OCI-LY3 (cell line): ENCODE measurements at regions not wholly inside any gene's neighbourhood (a gene's known extent, or its start where the extent isn't known, plus 50 kb on each side); places are given as distances from the start of the nearest gene placed in this dataset.

ENCODE experiments used
- H2AFZ ChIP-seq: fragments of 200-600, 300-600 bp; shearing (Covaris generic); 2 replicates; pipeline ENCODE4 v1.6.0; 2014; ENCODE audit warnings: antibody characterized with exemption, low read depth, low read length
- H3K27ac ChIP-seq: fragments of 200-600, 300-600 bp; sonication (generic); 2 replicates; pipeline ENCODE4 v1.5.1; 2014; ENCODE audit warnings: mild to moderate bottlenecking, low read length, moderate library complexity, mixed read lengths
- H3K27me3 ChIP-seq: fragments of 200-600, 300-600 bp; sonication (generic); 2 replicates; pipeline ENCODE4 v1.6.1; 2014; ENCODE audit warnings: low read depth, low read length, mixed read lengths
- H3K36me3 ChIP-seq: fragments of 200-600, 300-600 bp; sonication (generic); replicated peaks from 2 replicates; pipeline ENCODE3; 2014; ENCODE audit warnings: low read depth, low read length, mixed read lengths
- H3K4me1 ChIP-seq: fragments of 300-600, 200-600 bp; sonication (generic); 2 replicates; pipeline ENCODE4 v1.6.1; 2014; ENCODE audit warnings: low read length, mixed read lengths
- H3K4me2 ChIP-seq: fragments of 200-600, 300-600 bp; sonication (generic); 2 replicates; pipeline ENCODE4 v1.6.1; 2014; ENCODE audit warnings: low read length, mixed read lengths
- H3K4me3 ChIP-seq: fragments of 300-600, 200-600 bp; sonication (generic); 2 replicates; pipeline ENCODE4 v1.5.1; 2014; ENCODE audit warnings: antibody characterized with exemption, mild to moderate bottlenecking, low read length, moderate library complexity
- H3K79me2 ChIP-seq: fragments of 300-600, 200-600 bp; shearing (Covaris generic); 2 replicates; pipeline ENCODE4 v1.6.1; 2014; ENCODE audit warnings: mild to moderate bottlenecking, low read length, mixed read lengths
- H3K9ac ChIP-seq: fragments of 300-600, 200-600 bp; shearing (Covaris generic); 2 replicates; pipeline ENCODE4 v1.6.0; 2014; ENCODE audit warnings: mild to moderate bottlenecking, low read length, moderate library complexity
- H3K9me3 ChIP-seq: fragments of 200-600, 300-600 bp; shearing (Covaris generic); 2 replicates; pipeline ENCODE4 v1.6.1; 2014; ENCODE audit warnings: low read length, mixed read lengths; ENCODE audit not compliant: insufficient read depth
- H4K20me1 ChIP-seq: fragments of 200-600, 300-600 bp; sonication (generic); 2 replicates; pipeline ENCODE4 v1.6.1; 2016; ENCODE audit warnings: low read length, mixed read lengths; ENCODE audit not compliant: insufficient read depth
- EZH2phosphoT487 ChIP-seq: fragments of 200-600 bp; shearing (Covaris generic); IDR thresholded peaks from 2 replicates; pipeline ENCODE4 v1.6.1; 2018; ENCODE audit warnings: antibody characterized with exemption, mixed run types, low read depth
- TF ChIP-seq, protein P1 (sequence below): fragments of 200-600, 300-600 bp; sonication (generic); IDR thresholded peaks from 2 replicates; pipeline ENCODE4 v1.5.1; 2014; ENCODE audit warnings: antibody characterized with exemption, low read length, low read depth

DNA sequence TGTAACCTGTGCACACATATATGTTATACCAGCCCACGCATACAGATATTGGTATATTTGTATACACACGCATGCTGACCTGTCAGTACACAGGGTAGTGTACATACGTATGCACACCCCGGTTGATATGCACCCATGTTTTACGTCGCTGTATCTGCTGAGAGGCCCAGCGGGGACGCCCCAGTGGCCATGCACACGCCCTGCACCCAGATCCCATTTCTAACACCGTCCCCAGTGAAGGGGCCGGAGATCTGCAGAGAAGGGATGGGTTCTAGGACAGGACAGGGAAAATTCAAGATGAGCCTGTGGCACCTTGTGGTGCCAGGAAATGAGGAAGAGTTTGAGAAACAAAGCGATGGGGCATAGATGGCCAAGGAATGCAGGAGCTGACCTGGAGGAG is 57.2 kb upstream of the TTC34 start:
- H3K27ac ChIP-seq, result no peak overlapping the region
- H3K27me3 ChIP-seq, result no peaks in the 10 kb centered on the region

DNA sequence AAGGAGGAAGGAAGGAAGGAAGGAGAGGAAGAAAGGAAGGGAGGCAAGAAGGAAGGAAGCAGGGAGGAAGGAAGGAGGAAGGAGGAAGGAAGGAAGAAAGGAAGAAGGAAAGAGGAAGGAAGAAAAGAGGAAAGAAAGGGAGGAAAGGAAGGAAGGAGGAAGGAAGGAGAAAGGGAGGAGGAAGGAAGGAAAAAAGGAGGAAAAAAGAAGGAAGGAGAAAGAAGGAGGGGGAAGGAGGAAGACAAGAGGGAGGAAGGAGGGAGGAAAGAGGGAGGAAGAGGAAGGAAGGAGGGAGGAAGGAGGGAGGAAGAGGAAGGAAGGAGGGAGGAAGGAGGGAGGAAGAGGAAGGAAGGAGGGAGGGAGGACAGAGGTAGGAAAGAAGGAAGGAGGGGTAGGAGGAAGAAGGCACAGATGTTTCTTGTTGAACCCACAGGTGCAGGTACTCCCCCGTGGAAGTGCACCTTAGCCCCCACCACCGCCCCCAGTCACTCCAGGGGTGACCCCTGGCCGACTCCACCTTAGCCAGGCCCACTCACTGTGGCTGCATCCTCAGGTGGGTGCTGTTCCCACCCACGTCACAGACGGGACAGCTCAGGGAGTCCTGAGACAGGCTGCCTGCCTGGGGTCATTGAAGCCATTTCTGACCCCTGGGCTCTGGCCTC is 57.9 kb upstream of the TTC34 start:
- no peak overlapping the region for H3K9ac ChIP-seq
- H3K27ac ChIP-seq, result no peak overlapping the region
- TF ChIP-seq, protein P1, sequence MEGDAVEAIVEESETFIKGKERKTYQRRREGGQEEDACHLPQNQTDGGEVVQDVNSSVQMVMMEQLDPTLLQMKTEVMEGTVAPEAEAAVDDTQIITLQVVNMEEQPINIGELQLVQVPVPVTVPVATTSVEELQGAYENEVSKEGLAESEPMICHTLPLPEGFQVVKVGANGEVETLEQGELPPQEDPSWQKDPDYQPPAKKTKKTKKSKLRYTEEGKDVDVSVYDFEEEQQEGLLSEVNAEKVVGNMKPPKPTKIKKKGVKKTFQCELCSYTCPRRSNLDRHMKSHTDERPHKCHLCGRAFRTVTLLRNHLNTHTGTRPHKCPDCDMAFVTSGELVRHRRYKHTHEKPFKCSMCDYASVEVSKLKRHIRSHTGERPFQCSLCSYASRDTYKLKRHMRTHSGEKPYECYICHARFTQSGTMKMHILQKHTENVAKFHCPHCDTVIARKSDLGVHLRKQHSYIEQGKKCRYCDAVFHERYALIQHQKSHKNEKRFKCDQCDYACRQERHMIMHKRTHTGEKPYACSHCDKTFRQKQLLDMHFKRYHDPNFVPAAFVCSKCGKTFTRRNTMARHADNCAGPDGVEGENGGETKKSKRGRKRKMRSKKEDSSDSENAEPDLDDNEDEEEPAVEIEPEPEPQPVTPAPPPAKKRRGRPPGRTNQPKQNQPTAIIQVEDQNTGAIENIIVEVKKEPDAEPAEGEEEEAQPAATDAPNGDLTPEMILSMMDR, result no peak
- H3K27me3 ChIP-seq, result no peaks in the 10 kb centered on the region
- no peak overlapping the region for H3K4me2 ChIP-seq
- H3K4me1 ChIP-seq, result no peaks in the 10 kb centered on the region
- H2AFZ ChIP-seq, result no peak overlapping the region
- H3K9me3 ChIP-seq, result no peaks in the 10 kb centered on the region; the same call in 1 of the 2 replicates
- no peaks in the 10 kb centered on the region for H4K20me1 ChIP-seq
- no peaks in the 10 kb centered on the region for H3K79me2 ChIP-seq
- H3K36me3 ChIP-seq, result no peaks in the 10 kb centered on the region
- no peak overlapping the region for H3K4me3 ChIP-seq

More for the DNA sequence above, 57.2 kb upstream of the TTC34 start:
- Histone ChIP-seq H2AFZ (no peak overlapping the region), H3K4me3 (no peak overlapping the region), H3K4me2 (no peak overlapping the region), H3K9me3 (no peaks in the 10 kb centered on the region; the same call in 1 of the 2 replicates), H3K4me1 (no peaks in the 10 kb centered on the region), H3K9ac (no peak overlapping the region), H4K20me1 (no peaks in the 10 kb centered on the region), H3K36me3 (no peaks in the 10 kb centered on the region), H3K79me2 (no peaks in the 10 kb centered on the region)
- TF ChIP-seq, protein P1, result no peak
- TF ChIP-seq EZH2phosphoT487, result no peak

DNA sequence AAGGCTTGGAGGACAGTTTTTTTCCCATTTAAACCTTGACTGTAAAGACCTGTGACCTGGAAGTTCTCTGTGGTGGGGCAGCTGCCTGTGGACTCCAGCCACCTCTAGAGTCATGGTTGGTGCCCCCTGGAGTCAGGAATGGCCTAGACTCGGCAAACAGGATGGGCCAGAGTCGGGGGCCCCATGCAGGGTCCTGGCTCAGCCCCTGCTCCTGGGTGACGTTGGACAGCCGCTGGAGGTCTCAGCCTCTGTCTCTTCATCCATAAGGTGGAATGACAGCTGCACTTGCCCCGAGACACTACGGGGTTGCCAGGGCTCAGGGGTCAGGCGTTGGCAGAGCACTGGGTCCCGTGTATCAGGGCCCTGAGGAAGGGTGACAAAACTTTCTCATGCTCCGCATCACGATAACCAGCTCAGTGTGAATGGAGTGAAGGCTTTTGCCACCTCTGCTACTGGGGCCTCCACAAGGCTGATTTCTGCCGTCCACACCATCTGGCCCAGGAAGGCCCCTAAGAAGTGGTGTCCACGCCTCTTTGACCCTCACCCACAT is 58.5 kb upstream of the TTC34 start:
- Histone ChIP-seq H3K9me3 (no peaks in the 10 kb centered on the region; the same call in 1 of the 2 replicates), H3K79me2 (no peaks in the 10 kb centered on the region), H3K9ac (no peak overlapping the region), H3K36me3 (no peaks in the 10 kb centered on the region), H2AFZ (no peak overlapping the region), H3K27me3 (no peaks in the 10 kb centered on the region), H3K27ac (no peak overlapping the region), H4K20me1 (no peaks in the 10 kb centered on the region), H3K4me2 (no peak overlapping the region), H3K4me3 (no peak overlapping the region), H3K4me1 (no peaks in the 10 kb centered on the region)
- TF ChIP-seq, protein P1, result no peak
- TF ChIP-seq EZH2phosphoT487, result no peak

DNA sequence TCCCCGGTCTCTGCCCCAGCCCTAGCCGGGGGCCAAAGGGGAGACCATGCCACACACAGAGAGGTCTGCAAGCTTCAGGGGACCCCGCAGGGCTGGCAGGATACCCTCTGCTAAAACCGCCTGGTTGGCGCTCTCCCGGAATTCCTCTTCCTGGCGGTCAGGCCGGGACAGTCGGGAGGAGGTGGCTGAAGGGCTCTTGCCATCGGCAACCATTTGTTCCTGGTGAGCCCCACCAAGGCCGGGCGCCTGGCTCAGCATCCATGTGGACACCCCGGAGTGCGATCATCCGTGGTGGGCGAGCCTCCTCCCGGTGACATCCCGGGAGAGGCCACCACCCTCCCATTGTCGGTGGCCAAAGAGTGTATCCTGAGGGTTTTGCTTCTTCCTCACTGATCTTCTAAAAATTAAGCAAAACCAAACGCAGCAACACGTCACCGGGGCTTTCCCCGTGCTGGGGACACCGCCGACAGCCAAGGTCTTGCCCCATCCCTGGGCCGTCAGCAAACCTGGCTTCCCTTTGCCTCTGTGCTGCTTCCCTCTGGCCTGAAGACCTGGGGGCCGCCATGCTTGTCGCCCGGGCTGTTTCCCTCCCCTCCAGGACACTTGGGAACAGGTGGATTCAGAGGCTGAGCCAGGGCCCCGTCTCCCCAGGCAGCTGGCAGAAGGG is 59.1 kb upstream of the TTC34 start:
- no peaks in the 10 kb centered on the region for H4K20me1 ChIP-seq
- no peaks in the 10 kb centered on the region; the same call in 1 of the 2 replicates for H3K9me3 ChIP-seq
- no peaks in the 10 kb centered on the region for H3K79me2 ChIP-seq
- no peak overlapping the region for H3K4me3 ChIP-seq
- no peak overlapping the region for H3K4me2 ChIP-seq
- H3K27ac ChIP-seq, result no peak overlapping the region
- H3K9ac ChIP-seq, result no peak overlapping the region
- H2AFZ ChIP-seq, result no peak overlapping the region
- H3K4me1 ChIP-seq, result no peaks in the 10 kb centered on the region
- H3K27me3 ChIP-seq, result no peaks in the 10 kb centered on the region
- no peaks in the 10 kb centered on the region for H3K36me3 ChIP-seq
- no peak for TF ChIP-seq EZH2phosphoT487
- TF ChIP-seq, protein P1, result no peak
